MM.1S (cell line): ENCODE measurements at regions not wholly inside any gene's neighbourhood (a gene's known extent, or its start where the extent isn't known, plus 50 kb on each side); places are given as distances from the start of the nearest gene placed in this dataset.
"Not testable (repeated sequence)": the region's sequence is repeated elsewhere in the genome, so short reads cannot be mapped to it uniquely, and the experiment has no call there.

Experiments
- EZH2 ChIP-seq: fragments of 300-600 bp; sonication (generic); optimal IDR thresholded peaks from 2 replicates; pipeline ENCODE3; 2017; ENCODE audit warnings: low read depth, mild to moderate bottlenecking, antibody characterized with exemption, low read length, mixed read lengths
- EZH2phosphoT487 ChIP-seq: fragments of 300-600 bp; sonication (generic); IDR thresholded peaks from 2 replicates; pipeline ENCODE4 v1.6.1; 2018; ENCODE audit warnings: antibody characterized with exemption, low read length
- TF ChIP-seq, protein P1 (sequence below): fragments of 300-600 bp; sonication (generic); IDR thresholded peaks from 2 replicates; pipeline ENCODE4 v1.5.1; 2016; ENCODE audit warnings: antibody characterized with exemption, low read length, mixed read lengths

DNA sequence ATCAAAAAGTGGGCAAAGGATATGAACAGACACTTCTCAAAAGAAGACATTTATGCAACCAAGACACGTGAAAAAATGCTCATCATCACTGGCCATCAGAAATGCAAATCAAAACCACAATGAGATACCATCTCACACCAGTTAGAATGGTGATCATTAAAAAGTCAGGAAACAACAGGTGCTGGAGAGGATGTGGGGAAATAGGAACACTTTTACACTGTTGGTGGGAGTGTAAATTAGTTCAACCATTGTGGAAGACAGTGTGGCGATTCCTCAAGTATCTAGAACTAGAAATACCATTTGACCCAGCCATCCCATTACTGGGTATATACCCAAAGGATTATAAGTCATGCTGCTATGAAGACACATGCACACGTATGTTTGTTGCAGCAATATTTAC is 191.3 kb downstream of the POLR1F start:
- TF ChIP-seq, protein P1, sequence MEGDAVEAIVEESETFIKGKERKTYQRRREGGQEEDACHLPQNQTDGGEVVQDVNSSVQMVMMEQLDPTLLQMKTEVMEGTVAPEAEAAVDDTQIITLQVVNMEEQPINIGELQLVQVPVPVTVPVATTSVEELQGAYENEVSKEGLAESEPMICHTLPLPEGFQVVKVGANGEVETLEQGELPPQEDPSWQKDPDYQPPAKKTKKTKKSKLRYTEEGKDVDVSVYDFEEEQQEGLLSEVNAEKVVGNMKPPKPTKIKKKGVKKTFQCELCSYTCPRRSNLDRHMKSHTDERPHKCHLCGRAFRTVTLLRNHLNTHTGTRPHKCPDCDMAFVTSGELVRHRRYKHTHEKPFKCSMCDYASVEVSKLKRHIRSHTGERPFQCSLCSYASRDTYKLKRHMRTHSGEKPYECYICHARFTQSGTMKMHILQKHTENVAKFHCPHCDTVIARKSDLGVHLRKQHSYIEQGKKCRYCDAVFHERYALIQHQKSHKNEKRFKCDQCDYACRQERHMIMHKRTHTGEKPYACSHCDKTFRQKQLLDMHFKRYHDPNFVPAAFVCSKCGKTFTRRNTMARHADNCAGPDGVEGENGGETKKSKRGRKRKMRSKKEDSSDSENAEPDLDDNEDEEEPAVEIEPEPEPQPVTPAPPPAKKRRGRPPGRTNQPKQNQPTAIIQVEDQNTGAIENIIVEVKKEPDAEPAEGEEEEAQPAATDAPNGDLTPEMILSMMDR = not testable (repeated sequence)
- not testable (repeated sequence) for TF ChIP-seq EZH2, EZH2phosphoT487
